Liver (tissue), 8 donors: ENCODE measurements at regions not wholly inside any gene's neighbourhood (a gene's known extent, or its start where the extent isn't known, plus 50 kb on each side); places are given as distances from the start of the nearest gene placed in this dataset.

Source experiments
- DNase-seq: peaks from one replicate; pipeline ENCODE4 v3.0.0-alpha.2; 2017; ENCODE audit warnings: low spot score
- H3K27ac ChIP-seq, 2 donors: one replicate each; pipeline ENCODE4 v1.7.0; 2013; ENCODE audit warnings: inconsistent platforms in 2 of 2, low read length in 2 of 2, control low read depth in 1 of 2, low read depth in 1 of 2, mild to moderate bottlenecking in 1 of 2
- H3K27me3 ChIP-seq, 4 donors: one replicate each; pipeline versions ENCODE4 v1.6.1 to v1.7.0; 2013; ENCODE audit warnings: low read length in 3 of 4, inconsistent platforms in 1 of 4, mild to moderate bottlenecking in 1 of 4, moderate library complexity in 1 of 4; ENCODE audit not compliant: control insufficient read depth in 4 of 4, insufficient read depth in 4 of 4
- H3K36me3 ChIP-seq, 4 donors: one replicate each; pipeline versions ENCODE4 v1.6.1 to v1.7.0; 2013; ENCODE audit warnings: low read length in 3 of 4, mild to moderate bottlenecking in 3 of 4, low read depth in 1 of 4, moderate library complexity in 1 of 4; ENCODE audit not compliant: control insufficient read depth in 4 of 4, insufficient read depth in 3 of 4
- H3K4me1 ChIP-seq, 4 donors: one replicate each; pipeline versions ENCODE4 v1.6.1 to v1.7.0; 2013; ENCODE audit warnings: low read length in 3 of 4, mild to moderate bottlenecking in 3 of 4, moderate library complexity in 1 of 4; ENCODE audit not compliant: control insufficient read depth in 4 of 4, insufficient read depth in 4 of 4
- H3K4me3 ChIP-seq, 3 donors: one replicate each; pipeline versions ENCODE4 v1.6.1 to v1.7.0; 2013; ENCODE audit warnings: low read length in 3 of 3, control low read depth in 1 of 3, low read depth in 1 of 3, mild to moderate bottlenecking in 1 of 3
- H3K9ac ChIP-seq, 2 donors: one replicate each; pipeline ENCODE4 v1.7.0; 2013; ENCODE audit warnings: low read length in 2 of 2, mild to moderate bottlenecking in 2 of 2, moderate library complexity in 2 of 2, control low read depth in 1 of 2, low read depth in 1 of 2
- H3K9me3 ChIP-seq, 4 donors: one replicate each; pipeline versions ENCODE4 v1.6.1 to v1.7.0; 2013; ENCODE audit warnings: low read length in 3 of 4; ENCODE audit not compliant: control insufficient read depth in 4 of 4
- EGR1 ChIP-seq, 2 donors: IDR thresholded peaks; 2 replicates each; pipeline ENCODE4 v1.6.1; 2016 to 2018; ENCODE audit warnings: antibody characterized with exemption in 2 of 2, low read depth in 2 of 2
- FOXA1 ChIP-seq: IDR thresholded peaks from 2 replicates; pipeline ENCODE4 v1.6.1; 2016; ENCODE audit warnings: antibody characterized with exemption
- FOXA2 ChIP-seq: IDR thresholded peaks from 2 replicates; pipeline ENCODE4 v1.6.1; 2016; ENCODE audit warnings: antibody characterized with exemption
- GABPA ChIP-seq, 2 donors: IDR thresholded peaks in 1 of 2; conservative IDR thresholded peaks in 1 of 2; 2 replicates each; pipeline ENCODE4 v1.6.1; 2016; ENCODE audit warnings: antibody characterized with exemption in 2 of 2, mild to moderate bottlenecking in 1 of 2, moderate library complexity in 1 of 2
- HNF4A ChIP-seq, 2 donors: conservative IDR thresholded peaks; 2 replicates each; pipeline ENCODE4 v1.6.1; 2016; ENCODE audit warnings: antibody characterized with exemption in 2 of 2, mild to moderate bottlenecking in 2 of 2
- HNF4G ChIP-seq: IDR thresholded peaks from 2 replicates; pipeline ENCODE4 v1.6.1; 2016; ENCODE audit warnings: antibody characterized with exemption
- JUND ChIP-seq, 2 donors: IDR thresholded peaks; 2 replicates each; pipeline ENCODE4 v1.6.1; 2016; ENCODE audit warnings: antibody characterized with exemption in 2 of 2
- NR2F2 ChIP-seq: IDR thresholded peaks from 2 replicates; pipeline ENCODE4 v1.6.1; 2016; ENCODE audit warnings: antibody characterized with exemption
- RAD21 ChIP-seq, 2 donors: IDR thresholded peaks; 2 replicates each; pipeline ENCODE4 v1.6.1; 2016; ENCODE audit warnings: antibody characterized with exemption in 2 of 2, mild to moderate bottlenecking in 2 of 2
- RXRA ChIP-seq, 2 donors: IDR thresholded peaks; 2 replicates each; pipeline ENCODE4 v1.6.1; 2017 to 2018; ENCODE audit warnings: antibody characterized with exemption in 2 of 2, mild to moderate bottlenecking in 1 of 2
- SP1 ChIP-seq: IDR thresholded peaks from 2 replicates; pipeline ENCODE4 v1.6.1; 2018; ENCODE audit warnings: antibody characterized with exemption, mild to moderate bottlenecking
- TAF1 ChIP-seq: conservative IDR thresholded peaks from 2 replicates; pipeline ENCODE4 v1.6.1; 2016; ENCODE audit warnings: antibody characterized with exemption, mild to moderate bottlenecking
- YY1 ChIP-seq: IDR thresholded peaks from 2 replicates; pipeline ENCODE4 v1.6.1; 2016; ENCODE audit warnings: antibody characterized with exemption, mild to moderate bottlenecking
- WGBS: extraction: QIAGEN DNeasy Blood & Tissue Kit; methylation state at CpG from one replicate; pipeline ENCODE4 v1.1.7; 2013; 5-methylcytosine and 5-hydroxymethylcytosine counted together
- TF ChIP-seq, protein P1 (sequence below): IDR thresholded peaks from 2 replicates; pipeline ENCODE4 v1.6.1; 2016; ENCODE audit warnings: antibody characterized with exemption
- TF ChIP-seq, protein P2 (sequence below): fragments of 150-350 bp; IDR thresholded peaks from 2 replicates; pipeline ENCODE4 v1.5.1; 2017; ENCODE audit warnings: improper control_type of control experiment, low read depth, low read length; ENCODE audit not compliant: missing input control
- TF ChIP-seq, protein P3 (sequence below): IDR thresholded peaks from 2 replicates; pipeline ENCODE4 v1.6.1; 2016; ENCODE audit warnings: antibody characterized with exemption
- TF ChIP-seq, protein P4 (sequence below): IDR thresholded peaks from 2 replicates; pipeline ENCODE4 v1.6.1; 2016; ENCODE audit warnings: antibody characterized with exemption, mild to moderate bottlenecking
- TF ChIP-seq, protein P5 (sequence below): IDR thresholded peaks from 2 replicates; pipeline ENCODE4 v1.6.1; 2016; ENCODE audit warnings: antibody characterized with exemption
- donor health status: healthy.
- donor health status: healthy.
- donor health status: healthy.
- donor health status: healthy.
- donor health status: healthy.

DNA sequence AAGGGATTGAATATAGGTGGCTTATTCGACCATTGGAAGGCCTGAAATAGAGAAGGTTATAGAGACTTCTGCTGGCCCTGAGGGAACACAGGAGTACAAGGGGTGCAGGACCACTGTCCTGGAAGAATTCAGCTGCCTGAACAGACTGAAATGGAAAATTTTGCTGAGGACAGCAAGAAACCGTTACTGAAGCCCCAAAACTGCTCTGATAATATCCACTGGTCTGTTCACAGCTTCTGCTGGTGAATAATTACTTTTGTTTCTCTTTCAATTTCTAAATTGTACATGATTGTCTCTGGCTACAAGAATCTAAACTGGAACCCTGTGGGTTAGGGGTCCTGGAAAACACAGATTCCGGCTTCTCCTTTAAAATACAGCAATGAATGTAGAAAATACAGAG lies 218.5 kb upstream of the CDH12 start:
- no peak overlapping the region for H3K27ac ChIP-seq
- no peak overlapping the region for H3K4me3 ChIP-seq
- peaks cover 0 to 2% (median 0%) of the 10 kb centered on the region in 4 donors for H3K4me1 ChIP-seq
- TF ChIP-seq RXRA (IDR thresholded peaks at IDR 0.05), result no peak
- no peak for TF ChIP-seq FOXA1
- TF ChIP-seq, protein P1, sequence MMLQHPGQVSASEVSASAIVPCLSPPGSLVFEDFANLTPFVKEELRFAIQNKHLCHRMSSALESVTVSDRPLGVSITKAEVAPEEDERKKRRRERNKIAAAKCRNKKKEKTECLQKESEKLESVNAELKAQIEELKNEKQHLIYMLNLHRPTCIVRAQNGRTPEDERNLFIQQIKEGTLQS, result no peak
- no peak for TF ChIP-seq SP1
- no peak for TF ChIP-seq FOXA2
- no peak for TF ChIP-seq HNF4G
- TF ChIP-seq, protein P2, sequence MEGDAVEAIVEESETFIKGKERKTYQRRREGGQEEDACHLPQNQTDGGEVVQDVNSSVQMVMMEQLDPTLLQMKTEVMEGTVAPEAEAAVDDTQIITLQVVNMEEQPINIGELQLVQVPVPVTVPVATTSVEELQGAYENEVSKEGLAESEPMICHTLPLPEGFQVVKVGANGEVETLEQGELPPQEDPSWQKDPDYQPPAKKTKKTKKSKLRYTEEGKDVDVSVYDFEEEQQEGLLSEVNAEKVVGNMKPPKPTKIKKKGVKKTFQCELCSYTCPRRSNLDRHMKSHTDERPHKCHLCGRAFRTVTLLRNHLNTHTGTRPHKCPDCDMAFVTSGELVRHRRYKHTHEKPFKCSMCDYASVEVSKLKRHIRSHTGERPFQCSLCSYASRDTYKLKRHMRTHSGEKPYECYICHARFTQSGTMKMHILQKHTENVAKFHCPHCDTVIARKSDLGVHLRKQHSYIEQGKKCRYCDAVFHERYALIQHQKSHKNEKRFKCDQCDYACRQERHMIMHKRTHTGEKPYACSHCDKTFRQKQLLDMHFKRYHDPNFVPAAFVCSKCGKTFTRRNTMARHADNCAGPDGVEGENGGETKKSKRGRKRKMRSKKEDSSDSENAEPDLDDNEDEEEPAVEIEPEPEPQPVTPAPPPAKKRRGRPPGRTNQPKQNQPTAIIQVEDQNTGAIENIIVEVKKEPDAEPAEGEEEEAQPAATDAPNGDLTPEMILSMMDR, result no peak
- TF ChIP-seq JUND (IDR thresholded peaks at IDR 0.05), result no peak
- no peak for TF ChIP-seq HNF4A (conservative IDR thresholded peaks at IDR 0.05)
- TF ChIP-seq, protein P3, sequence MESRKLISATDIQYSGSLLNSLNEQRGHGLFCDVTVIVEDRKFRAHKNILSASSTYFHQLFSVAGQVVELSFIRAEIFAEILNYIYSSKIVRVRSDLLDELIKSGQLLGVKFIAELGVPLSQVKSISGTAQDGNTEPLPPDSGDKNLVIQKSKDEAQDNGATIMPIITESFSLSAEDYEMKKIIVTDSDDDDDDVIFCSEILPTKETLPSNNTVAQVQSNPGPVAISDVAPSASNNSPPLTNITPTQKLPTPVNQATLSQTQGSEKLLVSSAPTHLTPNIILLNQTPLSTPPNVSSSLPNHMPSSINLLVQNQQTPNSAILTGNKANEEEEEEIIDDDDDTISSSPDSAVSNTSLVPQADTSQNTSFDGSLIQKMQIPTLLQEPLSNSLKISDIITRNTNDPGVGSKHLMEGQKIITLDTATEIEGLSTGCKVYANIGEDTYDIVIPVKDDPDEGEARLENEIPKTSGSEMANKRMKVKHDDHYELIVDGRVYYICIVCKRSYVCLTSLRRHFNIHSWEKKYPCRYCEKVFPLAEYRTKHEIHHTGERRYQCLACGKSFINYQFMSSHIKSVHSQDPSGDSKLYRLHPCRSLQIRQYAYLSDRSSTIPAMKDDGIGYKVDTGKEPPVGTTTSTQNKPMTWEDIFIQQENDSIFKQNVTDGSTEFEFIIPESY, result no peak
- TF ChIP-seq NR2F2, result no peak
- TF ChIP-seq GABPA (IDR thresholded peaks at IDR 0.05 in 1 of 2, conservative IDR thresholded peaks at IDR 0.05 in 1 of 2), result no peak
- TF ChIP-seq, protein P4, sequence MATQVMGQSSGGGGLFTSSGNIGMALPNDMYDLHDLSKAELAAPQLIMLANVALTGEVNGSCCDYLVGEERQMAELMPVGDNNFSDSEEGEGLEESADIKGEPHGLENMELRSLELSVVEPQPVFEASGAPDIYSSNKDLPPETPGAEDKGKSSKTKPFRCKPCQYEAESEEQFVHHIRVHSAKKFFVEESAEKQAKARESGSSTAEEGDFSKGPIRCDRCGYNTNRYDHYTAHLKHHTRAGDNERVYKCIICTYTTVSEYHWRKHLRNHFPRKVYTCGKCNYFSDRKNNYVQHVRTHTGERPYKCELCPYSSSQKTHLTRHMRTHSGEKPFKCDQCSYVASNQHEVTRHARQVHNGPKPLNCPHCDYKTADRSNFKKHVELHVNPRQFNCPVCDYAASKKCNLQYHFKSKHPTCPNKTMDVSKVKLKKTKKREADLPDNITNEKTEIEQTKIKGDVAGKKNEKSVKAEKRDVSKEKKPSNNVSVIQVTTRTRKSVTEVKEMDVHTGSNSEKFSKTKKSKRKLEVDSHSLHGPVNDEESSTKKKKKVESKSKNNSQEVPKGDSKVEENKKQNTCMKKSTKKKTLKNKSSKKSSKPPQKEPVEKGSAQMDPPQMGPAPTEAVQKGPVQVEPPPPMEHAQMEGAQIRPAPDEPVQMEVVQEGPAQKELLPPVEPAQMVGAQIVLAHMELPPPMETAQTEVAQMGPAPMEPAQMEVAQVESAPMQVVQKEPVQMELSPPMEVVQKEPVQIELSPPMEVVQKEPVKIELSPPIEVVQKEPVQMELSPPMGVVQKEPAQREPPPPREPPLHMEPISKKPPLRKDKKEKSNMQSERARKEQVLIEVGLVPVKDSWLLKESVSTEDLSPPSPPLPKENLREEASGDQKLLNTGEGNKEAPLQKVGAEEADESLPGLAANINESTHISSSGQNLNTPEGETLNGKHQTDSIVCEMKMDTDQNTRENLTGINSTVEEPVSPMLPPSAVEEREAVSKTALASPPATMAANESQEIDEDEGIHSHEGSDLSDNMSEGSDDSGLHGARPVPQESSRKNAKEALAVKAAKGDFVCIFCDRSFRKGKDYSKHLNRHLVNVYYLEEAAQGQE, result no peak
- DNase-seq, result no peak
- no peaks in the 10 kb centered on the region for H3K36me3 ChIP-seq
- WGBS, result 86% methylated on average over 3 of the region's 3 CpGs
- no peaks in the 10 kb centered on the region for H3K27me3 ChIP-seq
- H3K9me3 ChIP-seq, result no peaks in the 10 kb centered on the region
- no peak overlapping the region for H3K9ac ChIP-seq

DNA sequence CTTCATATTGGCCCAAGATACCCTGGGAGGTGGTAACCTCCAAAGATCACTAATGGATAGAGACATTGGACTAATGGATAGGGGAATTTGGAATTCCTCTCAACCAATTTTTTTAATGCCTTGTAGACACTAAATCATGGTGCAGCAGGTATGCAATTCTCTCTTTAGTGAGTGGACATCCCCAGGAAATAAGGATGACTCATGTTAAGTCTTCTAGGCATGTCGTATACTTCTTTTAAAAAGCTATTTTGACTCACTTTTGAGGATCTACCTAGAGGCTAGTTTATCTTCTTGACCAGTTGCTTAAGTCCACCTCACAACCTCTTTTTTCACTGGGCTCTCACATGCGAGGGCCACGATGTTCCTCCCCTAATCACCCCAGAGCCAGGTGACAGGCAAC lies 211.6 kb upstream of the CDH12 start:
- Histone ChIP-seq H3K4me1 (peaks cover 0 to 2% (median 0%) of the 10 kb centered on the region in 4 donors), H3K27me3 (no peaks in the 10 kb centered on the region), H3K9ac (no peak overlapping the region), H3K36me3 (no peaks in the 10 kb centered on the region), H3K27ac (no peak overlapping the region), H3K4me3 (no peak overlapping the region), H3K9me3 (no peaks in the 10 kb centered on the region)
- DNase-seq, result no peak
- WGBS, result 94% methylated on average over 3 of the region's 3 CpGs
- TF ChIP-seq YY1 (no peak), EGR1 (IDR thresholded peaks at IDR 0.05; ENCODE audit: low read depth in 2 of 2) (no peak), JUND (IDR thresholded peaks at IDR 0.05) (no peak), RXRA (IDR thresholded peaks at IDR 0.05) (no peak), HNF4G (no peak), TAF1 (no peak), SP1 (no peak), GABPA (IDR thresholded peaks at IDR 0.05 in 1 of 2, conservative IDR thresholded peaks at IDR 0.05 in 1 of 2) (no peak), RAD21 (IDR thresholded peaks at IDR 0.05) (no peak), HNF4A (conservative IDR thresholded peaks at IDR 0.05) (no peak), FOXA1 (no peak), NR2F2 (no peak)
- TF ChIP-seq, protein P5, sequence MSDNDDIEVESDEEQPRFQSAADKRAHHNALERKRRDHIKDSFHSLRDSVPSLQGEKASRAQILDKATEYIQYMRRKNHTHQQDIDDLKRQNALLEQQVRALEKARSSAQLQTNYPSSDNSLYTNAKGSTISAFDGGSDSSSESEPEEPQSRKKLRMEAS, result no peak
- TF ChIP-seq, protein P2, result no peak
- TF ChIP-seq, protein P4, result no peak
